ENCODE measurements at regions not wholly inside any gene's neighbourhood (a gene's known extent, or its start where the extent isn't known, plus 50 kb on each side); places are given as distances from the start of the nearest gene placed in this dataset.

DNA sequence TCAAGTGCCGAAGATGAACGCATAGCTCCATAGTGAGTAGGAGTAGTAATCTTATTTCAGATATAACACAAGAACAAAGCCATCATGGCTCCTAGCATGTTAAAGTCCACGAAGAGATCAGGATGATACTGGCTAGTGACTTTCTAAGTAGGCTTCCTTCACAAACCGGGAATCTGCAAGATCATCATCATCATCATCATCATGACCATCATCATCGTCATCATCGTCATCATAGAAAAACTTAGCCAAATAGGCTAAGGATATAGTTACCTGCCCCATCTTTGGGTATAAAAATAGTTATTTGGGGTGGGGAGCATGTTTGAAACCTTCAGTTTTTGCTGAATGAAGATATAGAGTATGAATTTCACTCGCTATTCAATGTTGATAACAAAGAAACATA lies 57.9 kb downstream of the PYDC2 start:
- Histone ChIP-seq H3K9me3 (ENCODE audit: control insufficient read depth, low read length) (no peaks in the 10 kb centered on the region), H3K27ac (ENCODE audit: low read depth, low read length, severe bottlenecking) (no peak overlapping the region), H3K4me3 (ENCODE audit: extremely low read depth, insufficient read depth, low read length, poor library complexity, severe bottlenecking) (no peak overlapping the region), H3K4me1 (ENCODE audit: control insufficient read depth, insufficient read depth, low read length, poor library complexity, severe bottlenecking) (no peaks in the 10 kb centered on the region), H3K36me3 (ENCODE audit: control insufficient read depth, insufficient read depth, low read length) (no peaks in the 10 kb centered on the region)
- 67 to 100% methylated on average over 1 of the region's 7 CpGs for WGBS, 2 experiments (ENCODE audit: insufficient coverage in 2 of 2)

DNA sequence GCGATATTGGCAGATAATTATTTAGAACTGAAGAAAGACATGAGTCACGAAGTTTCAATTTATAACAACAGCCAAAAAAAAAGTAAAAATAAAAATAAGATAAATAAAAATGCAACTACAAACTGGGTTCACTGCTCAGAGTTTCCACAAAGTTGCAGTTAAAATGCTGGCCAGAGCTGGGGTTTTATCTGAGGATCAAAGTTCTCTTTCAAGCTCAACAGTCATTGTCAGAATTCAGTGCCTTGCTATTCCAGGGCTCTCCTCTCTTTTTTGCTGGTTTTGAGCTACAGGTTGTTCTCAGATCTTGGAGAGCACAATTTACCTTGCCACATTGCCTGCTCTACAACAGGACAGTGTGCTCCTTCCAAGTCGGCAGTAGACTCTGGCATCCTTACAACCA lies 60.1 kb downstream of the PYDC2 start:
- no peaks in the 10 kb centered on the region for H3K9me3 ChIP-seq (ENCODE audit: control insufficient read depth, low read length)
- no peak overlapping the region for H3K4me3 ChIP-seq (ENCODE audit: extremely low read depth, insufficient read depth, low read length, poor library complexity, severe bottlenecking)
- no peaks in the 10 kb centered on the region for H3K36me3 ChIP-seq (ENCODE audit: control insufficient read depth, insufficient read depth, low read length)
- H3K4me1 ChIP-seq (ENCODE audit: control insufficient read depth, insufficient read depth, low read length, poor library complexity, severe bottlenecking) = no peaks in the 10 kb centered on the region
- 82 to 92% methylated on average over 1 of the region's 3 CpGs for WGBS, 2 experiments (ENCODE audit: insufficient coverage in 2 of 2)
- no peak overlapping the region for H3K27ac ChIP-seq (ENCODE audit: low read depth, low read length, severe bottlenecking)

DNA sequence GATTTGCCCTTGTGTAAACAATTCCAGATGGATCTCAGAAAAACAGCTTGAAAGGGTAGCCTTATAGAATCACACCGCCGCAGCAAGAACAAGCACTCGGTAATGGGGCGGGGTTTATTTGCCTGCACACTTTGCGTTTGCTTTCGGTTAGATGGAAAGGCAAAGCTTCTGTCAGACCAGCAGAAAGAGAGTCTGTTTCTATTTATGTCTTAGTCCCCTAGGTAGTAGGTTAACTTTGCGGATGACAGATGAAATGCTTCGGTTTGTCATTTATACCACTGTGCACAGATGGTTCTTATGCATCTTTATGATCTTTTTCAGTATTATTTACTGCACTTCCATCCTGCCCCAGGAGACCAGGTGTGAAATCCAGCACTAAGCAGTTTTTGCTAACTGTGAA lies 62.2 kb downstream of the PYDC2 start:
- Histone ChIP-seq H3K36me3 (ENCODE audit: control insufficient read depth, insufficient read depth, low read length) (no peaks in the 10 kb centered on the region), H3K4me1 (ENCODE audit: control insufficient read depth, insufficient read depth, low read length, poor library complexity, severe bottlenecking) (no peaks in the 10 kb centered on the region), H3K4me3 (ENCODE audit: extremely low read depth, insufficient read depth, low read length, poor library complexity, severe bottlenecking) (no peak overlapping the region), H3K9me3 (ENCODE audit: control insufficient read depth, low read length) (no peaks in the 10 kb centered on the region), H3K27ac (ENCODE audit: low read depth, low read length, severe bottlenecking) (no peak overlapping the region)
- WGBS, 2 experiments (ENCODE audit: insufficient coverage in 2 of 2) = 90 to 94% methylated on average over 6 to 7 of the region's 8 CpGs

DNA sequence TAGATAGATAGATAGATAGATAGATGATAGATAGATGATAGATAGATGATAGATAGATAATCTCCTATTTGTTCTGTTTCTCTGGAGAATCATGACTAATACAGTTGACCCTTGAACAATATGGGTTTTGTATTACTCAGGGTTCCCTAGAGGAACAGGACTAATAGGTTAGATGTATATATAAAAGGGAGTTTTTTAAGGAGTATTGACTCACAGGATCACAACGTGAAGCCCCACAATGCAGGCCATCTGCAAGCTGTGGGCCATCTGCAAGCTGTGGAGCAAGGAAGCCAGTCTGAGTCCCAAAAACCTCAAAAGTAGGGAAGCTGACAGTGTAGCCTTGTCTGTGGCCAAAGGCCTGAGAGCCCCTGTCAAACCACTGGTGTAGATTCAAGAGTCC lies 67.6 kb downstream of the PYDC2 start:
- no CpG with 5 or more reads among the region's 1 CpG for WGBS, 2 experiments (ENCODE audit: insufficient coverage in 2 of 2)
- no peak overlapping the region for H3K4me3 ChIP-seq (ENCODE audit: extremely low read depth, insufficient read depth, low read length, poor library complexity, severe bottlenecking)
- no peaks in the 10 kb centered on the region for H3K9me3 ChIP-seq (ENCODE audit: control insufficient read depth, low read length)
- no peak overlapping the region for H3K27ac ChIP-seq (ENCODE audit: low read depth, low read length, severe bottlenecking)
- no peaks in the 10 kb centered on the region for H3K36me3 ChIP-seq (ENCODE audit: control insufficient read depth, insufficient read depth, low read length)
- no peaks in the 10 kb centered on the region for H3K4me1 ChIP-seq (ENCODE audit: control insufficient read depth, insufficient read depth, low read length, poor library complexity, severe bottlenecking)

DNA sequence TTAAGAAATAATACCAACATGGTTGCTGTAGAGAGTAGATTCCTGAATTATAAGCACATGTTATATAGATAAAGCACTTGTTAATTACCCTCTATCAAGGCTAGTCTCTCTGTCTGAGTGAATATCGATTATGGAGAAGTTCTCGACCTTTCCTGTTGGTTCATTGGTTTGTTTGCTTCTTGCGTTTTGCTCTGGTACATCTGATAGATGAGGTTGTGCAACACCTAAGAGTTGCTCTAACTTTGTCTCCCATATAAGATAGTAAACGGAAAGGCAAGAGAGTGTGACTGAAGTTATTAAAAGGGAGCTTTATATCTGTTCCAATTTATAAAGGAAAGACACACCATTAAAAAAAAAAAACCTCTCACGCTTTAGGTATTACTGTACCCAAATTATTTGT lies 69.0 kb downstream of the PYDC2 start:
- no peaks in the 10 kb centered on the region for H3K36me3 ChIP-seq (ENCODE audit: control insufficient read depth, insufficient read depth, low read length)
- 100% methylated on average over 2 of the region's 5 CpGs; no CpG with 5 or more reads in 1 of the 2 experiments for WGBS, 2 experiments (ENCODE audit: insufficient coverage in 2 of 2)
- no peaks in the 10 kb centered on the region for H3K4me1 ChIP-seq (ENCODE audit: control insufficient read depth, insufficient read depth, low read length, poor library complexity, severe bottlenecking)
- no peak overlapping the region for H3K4me3 ChIP-seq (ENCODE audit: extremely low read depth, insufficient read depth, low read length, poor library complexity, severe bottlenecking)
- no peaks in the 10 kb centered on the region for H3K9me3 ChIP-seq (ENCODE audit: control insufficient read depth, low read length)
- no peak overlapping the region for H3K27ac ChIP-seq (ENCODE audit: low read depth, low read length, severe bottlenecking)

DNA sequence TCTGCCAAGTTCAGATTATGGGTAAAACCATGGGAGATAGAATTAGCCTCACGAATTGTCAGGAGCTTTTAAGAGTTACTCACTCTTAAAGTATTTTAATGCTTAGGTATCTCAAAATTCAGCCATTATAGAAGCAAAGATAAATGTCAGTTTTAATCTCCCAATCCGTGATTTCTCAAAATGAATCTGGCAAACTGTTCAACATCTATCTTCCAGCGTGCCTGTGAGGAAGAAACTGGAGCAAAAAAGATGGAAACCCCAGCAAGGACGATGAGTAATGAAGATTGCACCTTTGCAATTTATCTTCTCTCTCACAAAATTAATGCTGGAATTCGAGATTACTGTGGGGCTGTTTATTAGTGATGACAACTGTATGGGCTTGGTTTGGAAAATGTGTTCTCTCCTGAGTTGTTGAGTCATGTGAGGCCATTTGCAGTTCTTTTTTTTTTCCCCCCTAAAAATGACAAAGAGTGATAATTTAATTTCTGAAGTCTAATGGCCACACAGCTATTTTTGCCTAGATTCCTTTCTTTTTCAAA lies 70.5 kb downstream of the PYDC2 start:
- Histone ChIP-seq H3K4me3 (ENCODE audit: extremely low read depth, insufficient read depth, low read length, poor library complexity, severe bottlenecking) (no peak overlapping the region), H3K36me3 (ENCODE audit: control insufficient read depth, insufficient read depth, low read length) (no peaks in the 10 kb centered on the region), H3K9me3 (ENCODE audit: control insufficient read depth, low read length) (no peaks in the 10 kb centered on the region), H3K4me1 (ENCODE audit: control insufficient read depth, insufficient read depth, low read length, poor library complexity, severe bottlenecking) (no peaks in the 10 kb centered on the region), H3K27ac (ENCODE audit: low read depth, low read length, severe bottlenecking) (no peak overlapping the region)
- 94% methylated on average over 2 of the region's 5 CpGs; no CpG with 5 or more reads in 1 of the 2 experiments for WGBS, 2 experiments (ENCODE audit: insufficient coverage in 2 of 2)

DNA sequence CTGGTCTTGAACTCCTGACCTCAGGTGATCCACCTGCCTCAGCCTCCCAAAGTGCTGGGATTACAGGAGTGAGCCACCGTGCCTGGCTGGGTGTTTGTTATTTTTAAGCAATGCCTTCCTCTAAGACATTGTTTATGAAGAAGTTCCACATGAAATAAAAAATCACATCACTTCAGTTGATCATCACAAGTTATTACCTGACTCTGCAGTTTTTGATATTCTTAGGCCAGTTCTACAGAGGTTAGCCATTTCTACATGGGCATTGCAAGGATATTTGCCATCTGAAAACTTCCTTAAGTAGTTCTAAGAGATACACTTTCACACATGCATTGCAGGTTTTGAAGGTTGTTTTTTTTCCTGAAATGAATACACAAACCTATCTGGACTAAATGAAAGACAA lies 82.1 kb downstream of the PYDC2 start:
- Histone ChIP-seq H3K36me3 (ENCODE audit: control insufficient read depth, insufficient read depth, low read length) (no peaks in the 10 kb centered on the region), H3K4me1 (ENCODE audit: control insufficient read depth, insufficient read depth, low read length, poor library complexity, severe bottlenecking) (no peaks in the 10 kb centered on the region), H3K4me3 (ENCODE audit: extremely low read depth, insufficient read depth, low read length, poor library complexity, severe bottlenecking) (no peak overlapping the region), H3K9me3 (ENCODE audit: control insufficient read depth, low read length) (no peaks in the 10 kb centered on the region), H3K27ac (ENCODE audit: low read depth, low read length, severe bottlenecking) (no peak overlapping the region)
- WGBS, 2 experiments (ENCODE audit: insufficient coverage in 2 of 2) = no CpG with 5 or more reads among the region's 1 CpG

DNA sequence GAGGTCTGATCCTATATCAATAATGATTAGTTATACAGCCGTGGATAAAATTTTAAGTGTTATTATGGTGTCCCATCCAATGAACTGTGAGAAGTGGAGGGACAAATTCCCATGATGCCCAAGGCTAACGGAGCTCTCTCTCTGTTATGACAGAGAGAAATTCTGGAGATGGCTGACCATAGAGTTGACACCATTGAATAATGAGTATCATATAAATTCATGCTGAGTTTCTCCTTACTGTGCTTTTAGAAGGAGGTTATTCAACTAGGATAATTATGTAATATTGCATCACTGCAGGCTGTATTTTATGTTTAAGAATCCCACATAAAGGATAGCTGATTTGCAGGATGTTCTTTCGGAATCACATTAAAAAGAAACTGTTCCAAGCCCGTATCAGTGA lies 82.9 kb downstream of the PYDC2 start:
- H3K36me3 ChIP-seq (ENCODE audit: control insufficient read depth, insufficient read depth, low read length) = no peaks in the 10 kb centered on the region
- H3K9me3 ChIP-seq (ENCODE audit: control insufficient read depth, low read length) = no peaks in the 10 kb centered on the region
- H3K4me3 ChIP-seq (ENCODE audit: extremely low read depth, insufficient read depth, low read length, poor library complexity, severe bottlenecking) = no peak overlapping the region
- H3K27ac ChIP-seq (ENCODE audit: low read depth, low read length, severe bottlenecking) = no peak overlapping the region
- 67 to 86% methylated on average over 1 to 2 of the region's 4 CpGs for WGBS, 2 experiments (ENCODE audit: insufficient coverage in 2 of 2)
- no peaks in the 10 kb centered on the region for H3K4me1 ChIP-seq (ENCODE audit: control insufficient read depth, insufficient read depth, low read length, poor library complexity, severe bottlenecking)

DNA sequence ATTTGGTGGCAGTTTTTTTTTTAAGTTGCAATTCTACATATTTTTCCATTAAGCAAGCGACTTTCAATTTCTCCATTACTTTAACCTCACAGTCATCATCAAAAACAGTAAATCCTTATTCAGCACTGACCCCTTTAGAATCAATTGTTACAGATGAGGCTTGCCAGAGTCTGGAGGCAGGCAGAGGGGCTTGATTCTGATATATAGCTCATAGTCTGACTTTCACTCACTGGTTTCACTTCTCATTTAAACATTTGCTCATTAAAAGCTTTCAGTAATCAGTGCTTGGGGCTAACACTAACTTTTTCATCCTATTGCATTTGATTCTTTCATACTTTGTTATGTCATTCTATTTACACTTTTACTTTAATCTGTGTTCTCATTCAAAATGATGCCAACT lies 88.4 kb downstream of the PYDC2 start:
- no CpG with 5 or more reads among the region's 1 CpG for WGBS, 2 experiments (ENCODE audit: insufficient coverage in 2 of 2)
- H3K36me3 ChIP-seq (ENCODE audit: control insufficient read depth, insufficient read depth, low read length) = no peaks in the 10 kb centered on the region

DNA sequence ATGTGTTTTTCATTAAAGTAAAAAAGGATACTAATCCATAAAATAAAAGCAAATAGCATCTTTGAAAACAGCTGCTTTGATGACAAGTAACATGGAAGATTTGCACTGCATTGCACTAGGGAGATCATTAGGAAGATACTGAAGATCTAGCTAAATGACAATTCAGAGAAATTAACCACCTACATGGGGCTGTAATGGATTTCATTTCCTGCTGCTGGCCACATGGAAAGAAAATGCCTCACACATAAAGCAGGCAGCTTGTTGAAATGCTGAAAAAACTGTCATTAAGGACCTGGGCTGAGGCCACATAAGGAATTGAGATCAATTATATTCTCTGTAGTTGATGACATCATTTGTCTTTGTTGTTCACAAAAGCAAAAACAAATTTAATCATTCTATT lies 94.1 kb downstream of the PYDC2 start:
- H3K4me1 ChIP-seq (ENCODE audit: control insufficient read depth, insufficient read depth, low read length, poor library complexity, severe bottlenecking) = no peaks in the 10 kb centered on the region
- no peaks in the 10 kb centered on the region for H3K9me3 ChIP-seq (ENCODE audit: control insufficient read depth, low read length)
- no peak overlapping the region for H3K27ac ChIP-seq (ENCODE audit: low read depth, low read length, severe bottlenecking)
- no peak overlapping the region for H3K4me3 ChIP-seq (ENCODE audit: extremely low read depth, insufficient read depth, low read length, poor library complexity, severe bottlenecking)
- no peaks in the 10 kb centered on the region for H3K36me3 ChIP-seq (ENCODE audit: control insufficient read depth, insufficient read depth, low read length)

More for the DNA sequence above, 88.4 kb downstream of the PYDC2 start:
- no peak overlapping the region for H3K27ac ChIP-seq (ENCODE audit: low read depth, low read length, severe bottlenecking)
- no peaks in the 10 kb centered on the region for H3K9me3 ChIP-seq (ENCODE audit: control insufficient read depth, low read length)
- H3K4me1 ChIP-seq (ENCODE audit: control insufficient read depth, insufficient read depth, low read length, poor library complexity, severe bottlenecking) = no peaks in the 10 kb centered on the region
- no peak overlapping the region for H3K4me3 ChIP-seq (ENCODE audit: extremely low read depth, insufficient read depth, low read length, poor library complexity, severe bottlenecking)

DNA sequence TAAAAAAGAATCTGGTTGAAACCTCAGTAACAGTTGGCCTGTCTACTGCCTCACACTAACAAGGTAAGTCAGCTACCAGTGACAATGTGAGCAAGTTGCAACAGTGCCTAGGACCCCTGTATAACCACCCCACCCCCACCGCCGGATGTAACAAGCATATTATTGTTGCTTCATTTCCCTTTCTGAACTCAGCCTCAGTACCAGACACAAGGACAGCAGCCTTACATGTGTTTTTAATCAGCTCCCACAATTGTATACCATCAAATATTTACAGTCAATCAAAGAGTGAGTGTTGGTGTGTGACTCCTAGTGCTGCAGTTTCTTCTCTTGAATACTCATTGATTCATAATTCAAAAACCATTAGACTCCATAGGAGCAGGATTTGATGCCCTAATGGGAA lies 96.4 kb downstream of the PYDC2 start:
- Histone ChIP-seq H3K27ac (ENCODE audit: low read depth, low read length, severe bottlenecking) (no peak overlapping the region), H3K4me1 (ENCODE audit: control insufficient read depth, insufficient read depth, low read length, poor library complexity, severe bottlenecking) (no peaks in the 10 kb centered on the region), H3K36me3 (ENCODE audit: control insufficient read depth, insufficient read depth, low read length) (no peaks in the 10 kb centered on the region), H3K4me3 (ENCODE audit: extremely low read depth, insufficient read depth, low read length, poor library complexity, severe bottlenecking) (no peak overlapping the region), H3K9me3 (ENCODE audit: control insufficient read depth, low read length) (no peaks in the 10 kb centered on the region)
- 100% methylated on average over 1 of the region's 2 CpGs; no CpG with 5 or more reads in 1 of the 2 experiments for WGBS, 2 experiments (ENCODE audit: insufficient coverage in 2 of 2)
